HG02678 (cell line): ENCODE measurements at regions not wholly inside any gene's neighbourhood (a gene's known extent, or its start where the extent isn't known, plus 50 kb on each side); places are given as distances from the start of the nearest gene placed in this dataset.

Source experiments
- ATAC-seq: cut with Tn5 transposase; IDR thresholded peaks from one replicate; pipeline ENCODE4 v1.9.1; 2021; ENCODE audit warnings: mild to moderate bottlenecking, moderate library complexity; ENCODE audit not compliant: unreplicated experiment

DNA sequence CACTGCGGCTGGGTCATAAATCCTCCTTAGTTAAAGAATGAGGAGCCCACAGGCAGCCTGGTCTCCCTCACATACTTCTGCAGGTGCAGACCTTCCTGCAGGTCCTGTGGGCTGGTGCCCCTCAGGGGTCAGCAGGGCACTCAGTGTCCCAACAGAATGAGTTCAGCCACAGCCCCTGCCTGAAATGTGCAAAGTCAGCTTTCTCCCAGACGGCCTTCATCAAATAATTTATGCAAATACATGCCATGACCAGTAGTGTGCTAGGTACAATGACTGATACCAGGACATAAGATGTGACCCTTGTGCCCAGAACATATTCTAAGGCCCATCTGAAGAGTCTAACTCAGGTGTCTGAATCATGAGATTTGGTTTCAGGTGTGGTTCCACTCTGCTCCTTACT is 703.4 kb downstream of the TBC1D22A start:
- ATAC-seq = no peak

DNA sequence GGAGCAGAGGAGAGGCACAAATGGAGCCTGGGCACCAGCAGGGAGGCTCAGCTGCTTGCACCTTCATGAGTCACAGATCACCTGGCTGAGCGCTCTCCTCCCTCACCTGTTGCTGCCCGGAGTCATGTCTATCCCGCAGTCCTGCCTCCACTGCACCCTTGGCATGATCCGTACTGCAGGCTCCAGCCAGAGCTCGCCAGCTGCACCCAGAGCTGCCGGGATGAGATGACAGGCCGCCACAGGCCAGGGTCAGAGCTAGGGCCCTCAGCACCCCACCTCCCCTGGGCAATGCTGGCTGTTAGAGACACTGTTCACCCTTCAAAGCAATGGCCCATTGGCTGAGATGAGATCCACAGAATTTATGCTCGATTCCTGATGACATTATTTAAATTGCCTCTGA is 702.8 kb downstream of the TBC1D22A start:
- no peak for ATAC-seq

DNA sequence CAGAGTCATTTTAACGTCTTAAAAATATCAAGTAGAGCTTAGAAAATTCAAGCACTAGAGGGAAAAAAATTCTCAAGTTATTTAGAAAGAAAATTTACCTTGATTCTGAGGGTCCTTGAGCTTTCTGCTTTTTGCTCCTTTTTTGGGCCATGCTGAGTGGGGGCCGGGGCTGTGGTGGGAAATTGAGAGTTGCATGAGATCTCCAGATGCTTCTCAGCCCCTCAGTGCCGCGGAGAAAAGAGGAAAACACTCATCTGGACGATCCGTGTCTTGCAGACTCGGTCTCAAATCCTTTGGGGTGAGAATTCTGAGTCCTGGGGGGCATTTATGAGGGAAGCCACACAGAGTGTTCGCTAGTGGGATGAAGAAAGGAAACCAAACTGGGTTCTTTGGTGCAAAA is 700.8 kb downstream of the TBC1D22A start:
- ATAC-seq = no peak

- no peak for ATAC-seq
Measured at GRCh38 chr22:47460861-47461260, 698.4 kb downstream of the TBC1D22A start.

GRCh38 chr22:47460176-47460575 is 697.7 kb downstream of the TBC1D22A start:
- ATAC-seq = no peak

DNA sequence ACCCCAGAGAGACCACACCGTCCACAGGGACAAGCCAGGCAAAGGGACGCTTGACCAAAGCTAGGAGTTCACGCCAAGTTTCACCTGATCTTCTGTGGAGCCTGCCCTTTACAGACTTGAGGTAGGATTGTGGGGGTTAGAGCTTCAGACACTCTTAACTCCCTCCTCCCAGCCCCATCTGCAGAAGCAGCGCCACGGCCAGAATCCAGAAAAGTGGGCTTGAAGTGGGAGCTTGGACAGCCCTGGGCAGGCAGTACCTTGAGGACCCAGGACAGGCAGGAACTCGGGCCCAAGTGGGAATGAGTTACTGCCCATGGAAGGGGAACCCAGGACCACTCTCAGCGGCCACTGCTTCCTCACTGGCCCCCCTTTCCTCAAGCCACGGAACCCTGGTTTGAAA is 695.9 kb downstream of the TBC1D22A start:
- no peak for ATAC-seq

GRCh38 chr22:47457509-47458300 is 695.3 kb downstream of the TBC1D22A start:
- ATAC-seq = no peak

- no peak for ATAC-seq
Measured at GRCh38 chr22:47457021-47457420, 694.6 kb downstream of the TBC1D22A start.

GRCh38 chr22:47456031-47456430 is 693.6 kb downstream of the TBC1D22A start:
- no peak for ATAC-seq

GRCh38 chr22:47453049-47453448 is 690.6 kb downstream of the TBC1D22A start:
- ATAC-seq = no peak

DNA sequence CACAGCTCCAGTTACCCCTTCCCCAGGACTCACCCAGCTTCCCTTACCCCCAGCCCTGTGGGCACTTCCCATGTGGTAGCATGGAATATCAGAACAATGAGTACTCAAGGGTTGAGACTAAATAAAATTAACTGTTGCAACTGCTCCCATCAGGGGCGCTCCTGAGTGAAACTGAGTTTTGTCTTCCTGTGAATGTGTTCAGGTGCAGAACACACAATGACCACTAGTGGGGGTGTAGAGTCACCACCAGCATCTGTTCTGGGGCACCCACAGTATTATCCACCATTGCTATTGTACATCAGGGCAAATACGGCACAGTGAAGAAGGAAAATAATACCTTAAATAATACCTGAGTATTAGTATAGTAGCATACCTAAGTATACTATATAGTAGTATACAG is 689.7 kb downstream of the TBC1D22A start:
- ATAC-seq = no peak

- no peak for ATAC-seq
Measured at GRCh38 chr22:47450876-47451475, 688.5 kb downstream of the TBC1D22A start.

DNA sequence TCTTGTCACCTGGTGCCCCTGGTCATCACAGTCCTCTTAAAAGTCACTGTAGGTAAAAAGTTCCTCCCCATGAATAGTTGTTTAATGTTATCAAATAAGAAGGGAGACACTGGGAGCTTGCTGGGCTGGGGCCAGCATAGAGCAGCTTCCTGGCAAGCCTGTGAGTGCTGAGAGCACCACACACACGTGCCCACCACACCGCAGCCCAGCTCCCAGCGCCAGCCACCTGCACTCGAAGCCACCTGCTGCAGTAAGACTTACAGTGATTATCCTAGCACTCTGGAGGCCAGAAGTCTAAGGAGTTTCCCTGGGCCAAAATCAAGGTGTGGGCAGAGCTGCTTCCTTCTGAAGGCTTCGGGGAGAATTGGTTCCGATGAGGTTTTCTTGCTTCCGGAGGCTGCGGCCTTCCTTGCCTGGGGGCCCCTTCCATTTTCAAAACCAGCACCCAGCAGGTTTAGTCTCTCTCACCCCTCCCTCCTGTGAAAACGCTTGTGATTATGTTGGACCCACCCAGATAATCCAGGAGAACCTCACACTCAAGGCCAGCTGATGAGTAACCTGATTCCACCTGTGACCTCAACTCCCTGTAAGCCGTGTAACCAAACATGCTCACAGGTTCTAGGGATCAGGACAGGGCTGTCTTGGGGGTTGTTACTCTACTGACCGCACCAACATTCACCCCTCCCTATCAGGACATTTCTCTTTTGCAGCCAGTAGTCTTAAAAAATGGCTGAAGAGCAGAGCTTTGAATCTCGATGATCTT is 687.2 kb downstream of the TBC1D22A start:
- no peak for ATAC-seq

DNA sequence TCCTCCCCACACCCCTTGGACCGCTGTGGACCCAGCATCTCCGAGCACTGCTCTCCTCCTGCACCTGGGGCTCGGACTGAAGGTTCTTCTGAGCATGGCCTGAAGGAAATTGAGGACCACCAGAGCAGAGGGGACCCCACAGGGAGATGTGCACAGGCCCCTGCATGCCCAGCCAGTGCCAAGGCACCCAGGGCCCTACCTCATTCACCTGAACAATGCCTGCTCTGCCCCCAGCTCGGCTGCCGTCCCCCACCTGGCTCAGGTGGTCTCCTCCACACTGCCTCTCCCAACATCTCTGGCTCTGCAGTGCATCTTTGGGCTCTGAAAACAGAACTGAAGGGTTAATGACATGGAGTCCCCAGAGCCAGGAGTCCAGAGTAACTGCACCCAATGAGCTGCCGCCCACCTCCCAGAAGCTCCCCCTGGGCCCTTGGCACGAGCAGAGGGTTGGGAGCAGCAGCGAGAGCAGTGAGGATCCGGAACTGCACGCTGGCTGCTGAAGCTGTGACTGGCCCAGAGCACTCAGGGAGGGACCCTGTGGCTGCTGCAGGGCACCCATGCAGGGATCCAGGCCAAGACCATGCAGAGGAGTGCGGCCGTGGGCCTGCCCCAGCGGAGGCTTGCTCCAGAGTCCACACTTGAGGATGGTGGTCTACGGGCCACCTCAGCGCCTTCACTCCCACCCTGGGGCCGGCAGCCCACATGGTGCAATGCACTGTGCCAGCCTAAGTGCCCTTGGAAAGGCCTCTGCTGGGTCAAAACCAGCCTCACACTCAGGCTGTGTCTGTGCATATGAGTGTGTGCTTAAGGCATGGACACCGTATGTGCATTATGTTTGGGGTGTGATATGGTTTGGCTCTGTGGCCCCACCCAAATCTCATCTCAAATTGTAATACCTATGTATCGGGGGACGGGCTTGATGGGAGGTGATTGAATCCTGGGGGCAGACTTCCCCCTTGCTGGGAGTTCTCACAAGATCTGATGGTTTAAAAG is 686.1 kb downstream of the TBC1D22A start:
- no peak for ATAC-seq

- ATAC-seq = no peak
Measured at GRCh38 chr22:47446821-47447810, 684.7 kb downstream of the TBC1D22A start.

DNA sequence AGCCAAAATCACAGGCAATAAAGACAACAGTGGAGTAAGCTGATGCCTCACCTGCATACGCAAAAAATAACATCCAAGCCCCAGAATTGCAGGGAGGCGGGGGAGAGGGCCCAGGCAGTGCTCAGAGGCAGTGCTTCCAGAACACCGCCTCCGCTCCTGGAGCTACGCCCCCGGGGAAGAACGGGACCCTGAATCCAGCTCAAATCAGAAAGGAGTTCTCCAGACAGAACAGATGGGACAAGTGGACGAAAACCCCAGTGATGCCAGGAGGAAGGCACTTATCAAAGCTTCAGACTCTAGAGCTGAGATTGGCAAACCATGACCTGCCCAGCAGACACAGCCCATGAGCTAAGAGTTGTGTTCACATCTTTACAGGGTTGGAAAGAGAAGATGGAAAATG is 683.9 kb downstream of the TBC1D22A start:
- no peak for ATAC-seq

DNA sequence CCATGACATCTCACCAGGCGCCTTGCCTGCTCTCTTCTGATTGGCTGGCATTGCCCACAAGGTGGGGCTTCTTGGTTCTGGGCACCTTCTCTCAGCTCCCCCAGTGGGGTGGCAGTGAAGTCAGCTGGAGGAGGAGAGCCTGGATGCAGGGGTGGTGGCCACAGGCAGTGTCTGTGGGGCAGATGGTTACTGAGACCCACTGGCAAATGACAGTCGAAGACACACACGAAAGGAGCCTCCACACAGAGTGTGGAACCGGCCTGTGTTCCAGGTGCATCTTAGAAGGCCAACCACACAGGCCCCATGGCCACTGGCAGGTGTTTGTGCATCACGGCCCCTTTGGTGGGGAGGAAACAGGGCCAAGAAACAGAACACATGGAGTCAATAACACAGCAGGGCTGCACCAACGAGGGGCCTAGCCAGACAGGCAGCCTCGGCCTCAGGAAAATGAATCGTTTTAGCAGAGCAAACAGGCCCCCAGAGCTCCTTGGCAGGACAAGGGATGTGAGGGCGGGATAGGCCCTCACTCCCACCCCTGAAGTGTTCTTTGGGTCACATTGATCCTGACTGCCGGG is 683.4 kb downstream of the TBC1D22A start:
- ATAC-seq = no peak

- ATAC-seq = no peak
Measured at GRCh38 chr22:47445212-47445611, 682.8 kb downstream of the TBC1D22A start.

- ATAC-seq = no peak
Measured at GRCh38 chr22:47444746-47445065, 682.3 kb downstream of the TBC1D22A start.
